NCI-H748 (cell line): ENCODE measurements at regions not wholly inside any gene's neighbourhood (a gene's known extent, or its start where the extent isn't known, plus 50 kb on each side); places are given as distances from the start of the nearest gene placed in this dataset.

Experiments used
- DNase-seq: peaks from one replicate; lab custom pipeline; 2025; ENCODE audit not compliant: unreplicated experiment; lab: John Stamatoyannopoulos, UW

DNA sequence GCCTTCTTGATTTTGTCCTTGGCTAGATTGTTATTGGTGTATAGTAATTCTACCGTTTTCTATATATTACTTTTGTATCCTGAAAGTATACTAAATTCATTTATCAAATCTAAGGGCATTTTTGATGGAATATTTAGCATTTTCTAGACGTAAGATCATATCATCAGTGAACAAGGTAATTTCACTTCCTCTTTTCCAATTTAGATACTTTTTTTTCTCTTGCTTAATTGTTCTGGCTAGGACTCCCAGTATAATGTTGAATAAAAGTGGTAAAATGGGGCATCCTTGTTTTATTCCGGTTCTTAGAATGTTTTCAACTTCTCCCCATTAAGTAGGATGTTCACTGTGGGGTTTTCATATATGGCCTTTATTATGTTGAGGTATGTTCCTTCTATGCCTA lies 260.7 kb downstream of the POLR1F start:
- DNase-seq: no peak

DNA sequence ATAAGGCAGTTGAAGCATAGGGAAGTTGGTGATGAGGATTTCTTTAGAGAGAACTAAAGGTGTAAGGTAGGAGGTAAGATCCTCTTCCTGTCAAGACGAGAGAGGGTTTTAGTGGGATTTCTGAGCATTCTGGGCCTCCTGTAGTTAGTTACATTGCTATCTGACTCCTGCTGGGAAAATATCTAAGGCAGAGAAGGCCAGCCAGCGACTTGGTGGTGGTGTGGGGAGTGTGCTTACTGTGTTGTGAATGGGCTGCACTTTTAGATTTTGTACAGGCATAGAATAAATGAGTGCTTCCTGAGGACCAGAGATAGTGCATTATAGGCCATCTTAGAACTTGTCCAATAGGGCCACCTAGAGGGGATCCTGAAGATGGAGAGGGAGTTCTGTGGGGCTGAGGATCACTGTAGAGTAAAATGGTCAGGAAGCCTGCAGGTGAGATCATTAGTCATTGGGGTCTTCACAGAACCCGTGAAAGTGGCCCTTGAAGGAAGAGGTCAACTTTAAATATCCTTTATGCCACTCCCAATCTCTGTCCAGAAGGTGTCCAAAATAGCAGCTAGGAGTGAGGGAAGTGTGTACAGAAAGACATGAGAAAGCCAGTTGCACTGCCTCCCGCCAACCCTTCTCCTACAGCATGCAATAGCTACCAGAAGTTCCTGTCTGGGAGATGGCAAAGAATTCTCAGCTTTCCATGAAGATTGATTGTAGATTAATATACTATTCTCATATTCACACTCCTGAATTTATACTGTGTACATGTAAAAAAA lies 266.6 kb downstream of the POLR1F start:
- peak; percentile 48 for DNase-seq

DNA sequence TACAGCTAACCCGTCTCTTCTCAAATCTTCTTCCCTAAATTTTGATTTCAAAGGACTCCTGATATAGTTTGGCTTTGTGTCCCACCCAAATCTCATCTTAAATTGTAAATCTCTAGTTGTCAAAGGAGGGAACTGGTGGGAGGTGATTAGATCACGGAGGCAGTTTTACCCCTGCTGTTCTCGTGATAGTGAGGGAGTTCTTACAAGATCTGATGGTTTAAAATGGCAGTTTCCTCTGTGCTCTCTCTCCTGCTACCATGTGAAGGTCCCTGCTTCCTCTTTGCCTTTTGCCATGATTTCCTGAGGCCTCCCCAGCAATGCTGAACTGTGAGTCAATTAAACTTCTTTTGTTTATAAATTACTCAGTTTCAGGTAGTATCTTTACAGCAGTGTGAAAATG lies 269.3 kb downstream of the POLR1F start:
- no peak for DNase-seq

DNA sequence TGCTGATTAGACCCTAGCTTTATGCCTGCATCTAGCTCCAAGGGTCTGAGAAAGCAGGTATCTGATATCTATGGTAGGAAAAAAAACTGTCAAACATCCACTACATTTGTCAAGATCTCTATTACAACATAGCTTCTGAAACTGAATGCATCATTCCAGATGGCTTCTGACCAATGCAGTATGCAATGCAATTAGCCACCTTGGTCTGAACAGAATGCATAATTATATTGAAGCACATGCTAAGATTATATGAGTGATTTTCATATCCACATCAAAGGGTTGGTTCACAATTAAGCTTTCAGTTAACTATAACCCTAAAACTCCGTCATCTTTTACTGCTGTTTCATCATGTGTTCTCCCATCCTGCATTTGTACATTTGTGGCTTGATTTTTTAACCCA lies 271.4 kb downstream of the POLR1F start:
- no peak for DNase-seq

DNA sequence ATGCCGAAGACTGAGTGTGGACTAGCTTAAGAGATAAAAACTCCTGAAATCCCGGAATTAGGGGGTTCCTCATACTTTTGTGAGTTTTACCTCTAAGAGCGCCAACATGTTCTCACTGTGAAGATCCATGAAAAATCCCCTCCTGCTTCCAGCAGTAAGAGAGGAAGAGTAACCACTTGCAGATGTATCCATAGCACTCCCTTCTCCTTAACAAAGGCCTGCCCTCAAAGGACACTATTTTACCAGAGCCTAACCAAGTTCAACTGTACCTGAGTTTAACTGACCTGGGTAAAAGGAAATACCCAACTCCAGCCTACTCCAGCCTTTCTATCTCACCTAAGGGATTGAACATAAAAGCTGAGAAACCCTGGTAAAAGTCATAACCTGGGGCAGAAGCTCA lies 280.9 kb downstream of the POLR1F start:
- DNase-seq: no peak

DNA sequence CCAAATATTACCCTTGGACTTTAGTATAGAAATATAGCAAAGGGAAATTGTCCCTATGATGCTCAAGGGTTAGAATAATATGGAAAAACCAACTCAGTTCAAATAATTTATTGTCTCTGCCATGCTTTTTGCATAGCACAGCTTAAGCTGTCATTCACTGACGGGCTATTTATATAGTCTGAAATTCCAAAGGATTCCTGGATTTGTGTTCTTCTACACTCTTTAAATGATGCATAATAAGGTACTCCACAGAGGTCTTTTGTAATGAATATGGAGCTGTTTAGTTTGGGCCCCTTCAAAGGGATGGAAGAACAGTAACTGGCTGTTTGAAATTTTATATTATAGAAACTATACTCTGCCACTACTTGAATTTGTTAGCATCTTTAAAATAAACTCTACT lies 276.6 kb upstream of the FERD3L start:
- DNase-seq: no peak

DNA sequence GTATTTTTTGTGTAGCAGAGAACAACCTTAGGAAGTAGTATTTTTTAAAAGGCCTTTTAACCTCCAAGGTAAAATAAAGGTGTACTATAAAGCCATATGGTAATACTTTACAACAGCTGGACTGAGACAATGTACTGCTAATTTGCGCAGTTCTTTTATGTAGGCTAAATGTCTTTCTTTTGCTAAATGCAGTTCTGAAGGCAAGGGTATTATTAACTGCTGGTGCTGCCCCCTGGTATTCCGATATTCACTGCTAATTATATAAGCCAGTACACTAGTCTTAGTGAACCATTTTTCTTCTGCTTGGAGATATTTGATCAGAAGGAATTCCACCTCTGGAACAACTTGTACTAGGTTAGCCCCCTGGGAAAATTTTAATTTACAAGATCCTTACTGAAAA lies 272.0 kb upstream of the FERD3L start:
- DNase-seq: no peak

DNA sequence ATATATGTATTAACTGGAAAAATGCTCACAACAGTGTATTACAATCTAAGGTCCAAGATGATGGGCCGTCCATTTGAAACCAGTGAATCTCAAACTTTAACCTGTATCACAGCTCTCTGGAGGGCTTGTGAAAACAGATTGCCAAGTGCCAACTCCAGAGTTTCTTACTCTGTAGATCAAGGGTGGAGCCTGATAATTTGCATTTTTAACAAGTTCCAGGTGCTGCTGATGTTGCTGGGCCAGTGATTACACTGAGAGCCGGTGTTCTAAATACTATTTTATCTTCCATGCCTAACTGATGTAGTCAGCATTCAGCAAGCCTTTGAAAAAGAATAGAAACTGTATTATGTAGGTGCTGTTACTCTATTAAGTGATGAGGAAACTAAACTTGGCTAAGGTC lies 269.9 kb upstream of the FERD3L start:
- no peak for DNase-seq

DNA sequence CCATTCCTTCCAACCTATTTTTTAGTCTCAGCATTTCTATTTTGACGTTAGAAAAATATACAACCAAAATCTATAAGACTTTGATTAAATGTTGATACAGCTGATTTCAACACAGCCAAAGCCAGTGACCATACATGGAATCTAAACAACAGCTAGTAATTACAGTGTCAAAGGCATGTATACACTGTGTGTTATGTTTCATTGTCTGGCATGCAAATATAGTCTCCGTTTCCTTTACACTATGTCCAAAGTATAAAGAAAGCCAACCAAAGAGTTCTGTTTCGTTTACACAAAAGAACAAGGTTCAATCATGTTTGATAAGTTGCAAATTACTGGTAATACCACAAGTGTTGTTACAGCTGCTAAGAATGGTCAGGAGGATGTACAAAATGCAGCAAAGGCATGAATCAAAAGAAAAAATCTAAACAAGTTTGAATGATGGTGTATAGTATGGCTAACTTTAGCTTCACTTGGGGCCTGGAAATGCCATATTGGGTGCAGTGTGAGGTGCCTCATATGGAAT lies 268.3 kb upstream of the FERD3L start:
- peak; percentile 54 for DNase-seq

DNA sequence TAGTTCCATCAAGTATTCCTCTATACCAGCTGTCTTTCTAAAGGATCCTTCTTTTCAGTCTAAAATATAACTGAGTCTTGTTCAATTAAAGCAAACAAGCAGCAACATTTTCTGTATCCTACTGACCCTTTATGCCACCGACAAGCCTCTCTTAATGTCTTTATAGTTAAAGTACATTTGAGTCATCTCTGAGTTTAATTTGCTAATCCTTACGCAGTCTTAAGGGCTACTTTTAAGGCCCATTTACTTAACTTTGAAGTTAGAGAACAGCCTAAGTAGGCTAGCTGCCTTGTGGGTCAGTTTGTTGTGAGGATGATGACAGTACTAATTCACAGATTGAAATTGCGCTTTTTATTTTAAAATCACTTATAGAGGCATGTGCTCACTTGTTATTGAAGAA lies 265.5 kb upstream of the FERD3L start:
- no peak for DNase-seq

DNA sequence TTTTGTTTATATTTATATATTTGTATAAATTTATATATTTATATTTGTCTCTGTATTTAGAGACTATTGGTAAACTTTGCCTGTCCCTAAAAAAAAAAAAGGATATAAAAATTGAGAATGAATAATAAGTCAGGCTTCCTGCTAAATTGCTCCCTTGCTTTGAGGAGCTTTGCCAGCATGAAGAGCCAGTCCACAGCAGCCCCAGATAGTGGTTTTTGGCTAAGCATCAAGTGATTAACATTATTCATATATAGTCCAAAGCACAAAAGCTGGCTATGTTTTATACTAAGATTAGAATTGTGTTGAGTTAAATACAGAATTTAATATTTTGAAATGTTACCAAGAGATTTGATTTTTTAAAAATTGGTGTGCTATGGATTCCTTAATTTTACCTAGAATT lies 264.9 kb upstream of the FERD3L start:
- DNase-seq: no peak

DNA sequence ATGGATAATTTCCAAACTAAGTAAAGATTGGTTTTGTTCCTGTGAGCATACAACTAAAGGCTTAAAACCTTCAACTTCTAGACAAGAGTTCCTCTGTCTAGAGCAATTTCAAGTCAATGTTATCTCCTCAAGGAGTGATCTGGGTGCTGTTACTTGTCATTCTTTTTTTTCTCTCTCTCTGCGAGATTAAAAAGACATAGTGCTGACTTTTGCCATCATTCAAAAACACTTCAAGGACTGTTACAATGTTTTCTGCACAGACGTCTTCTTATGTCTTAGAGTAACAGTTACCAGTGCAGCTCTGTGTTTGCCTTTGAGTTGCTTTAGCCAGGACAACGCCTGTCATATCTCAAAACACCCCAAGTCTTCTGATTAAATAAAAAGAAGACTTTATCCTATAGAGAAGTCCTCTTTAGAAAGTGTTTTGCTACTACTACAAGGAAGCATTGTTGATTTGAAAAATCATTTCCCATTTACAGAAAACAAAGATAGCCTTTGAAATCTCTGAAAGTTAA lies 263.5 kb upstream of the FERD3L start:
- DNase-seq: no peak

DNA sequence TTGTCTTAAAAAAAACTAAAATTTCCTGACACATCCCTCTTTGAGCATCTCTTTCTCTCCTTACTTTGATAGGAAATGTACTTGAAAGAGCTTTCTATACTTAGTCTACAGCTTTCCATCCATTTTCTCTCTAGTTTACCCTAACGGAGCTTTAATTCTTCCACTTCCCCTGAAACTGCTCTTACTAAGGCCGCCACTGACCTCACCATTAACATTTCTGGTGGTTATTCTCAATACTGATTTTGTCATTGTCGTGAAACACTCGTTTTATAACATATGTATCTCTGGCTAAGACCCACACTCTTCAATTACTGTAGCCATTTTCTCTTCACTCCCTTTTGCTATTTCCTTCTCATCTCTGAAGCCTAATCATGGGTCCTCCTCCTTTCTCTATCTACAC lies 262.0 kb upstream of the FERD3L start:
- DNase-seq: no peak

DNA sequence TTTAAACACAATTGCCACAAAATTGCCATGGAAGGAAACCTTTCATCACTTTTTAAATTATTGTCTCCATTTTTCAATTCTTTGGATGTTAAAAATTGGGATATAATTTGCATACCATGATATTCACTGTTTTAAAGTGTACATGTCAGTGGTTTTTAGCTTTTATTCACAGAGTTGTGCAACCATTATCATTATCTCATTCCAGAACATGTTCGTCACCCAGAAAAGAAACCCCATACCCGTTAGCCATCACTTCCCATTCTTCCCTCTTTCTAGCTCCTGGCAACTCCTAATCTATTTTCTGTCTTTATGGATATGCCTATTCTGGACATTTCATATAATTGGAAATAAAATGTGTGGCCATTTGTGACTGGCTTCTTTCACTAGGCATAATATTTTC lies 260.3 kb upstream of the FERD3L start:
- no peak for DNase-seq

DNA sequence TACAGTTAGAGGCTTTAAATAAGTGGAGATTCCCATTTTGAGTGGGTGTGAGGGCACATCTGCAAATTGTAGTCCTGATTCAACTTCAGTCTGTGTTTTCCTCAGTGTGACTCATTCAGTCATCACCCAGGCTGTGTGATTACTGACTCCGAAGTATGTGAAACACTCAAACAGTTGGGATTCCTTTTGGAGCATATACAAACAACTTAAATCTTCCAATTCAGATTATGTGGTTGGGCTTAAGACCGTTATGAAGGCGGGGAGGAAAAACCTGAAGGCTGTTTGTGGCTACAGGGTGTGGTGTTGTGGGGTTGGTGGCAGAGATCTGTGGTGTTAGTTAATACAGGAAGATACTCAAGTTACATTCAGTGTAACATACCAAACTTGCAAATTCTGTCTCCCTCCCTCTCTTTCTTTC lies 259.7 kb upstream of the FERD3L start:
- DNase-seq: no peak

DNA sequence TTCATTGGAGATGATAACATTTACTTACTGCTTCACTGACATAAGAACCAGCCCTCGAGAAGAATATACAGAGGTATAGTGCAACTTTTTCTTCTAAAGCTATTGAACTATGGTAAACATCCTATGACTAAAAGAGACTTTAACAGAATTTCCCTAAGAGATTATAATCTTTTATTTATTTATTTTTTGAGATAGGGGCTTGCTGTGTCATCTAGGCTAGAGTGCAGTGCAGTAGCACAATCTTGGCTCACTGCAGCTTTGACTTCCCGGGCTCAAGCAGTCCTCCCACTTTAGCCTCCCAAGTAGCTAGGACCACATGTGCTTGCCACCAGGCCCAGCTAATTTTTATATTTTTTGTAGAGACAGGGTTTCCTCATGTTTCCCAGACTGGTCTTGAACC lies 258.5 kb upstream of the FERD3L start:
- DNase-seq: no peak

DNA sequence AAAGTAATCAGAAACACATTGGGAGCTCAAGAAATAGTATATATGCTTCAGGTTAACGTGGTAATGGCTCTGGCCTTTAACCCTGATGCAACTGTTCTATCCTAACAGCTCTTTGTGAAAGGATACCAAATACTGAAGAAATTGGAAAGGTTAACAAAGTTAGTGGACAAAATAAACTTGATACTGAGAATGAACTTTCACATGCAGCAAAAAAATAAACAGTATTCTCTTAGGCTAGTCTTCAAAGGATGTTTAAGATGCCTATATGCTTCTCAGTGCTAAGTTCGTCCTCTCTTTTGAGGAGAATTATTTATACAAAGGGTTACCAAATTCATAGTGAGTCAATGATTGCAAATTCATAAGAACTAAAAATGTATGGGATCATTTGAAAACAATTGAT lies 256.2 kb upstream of the FERD3L start:
- DNase-seq: no peak

DNA sequence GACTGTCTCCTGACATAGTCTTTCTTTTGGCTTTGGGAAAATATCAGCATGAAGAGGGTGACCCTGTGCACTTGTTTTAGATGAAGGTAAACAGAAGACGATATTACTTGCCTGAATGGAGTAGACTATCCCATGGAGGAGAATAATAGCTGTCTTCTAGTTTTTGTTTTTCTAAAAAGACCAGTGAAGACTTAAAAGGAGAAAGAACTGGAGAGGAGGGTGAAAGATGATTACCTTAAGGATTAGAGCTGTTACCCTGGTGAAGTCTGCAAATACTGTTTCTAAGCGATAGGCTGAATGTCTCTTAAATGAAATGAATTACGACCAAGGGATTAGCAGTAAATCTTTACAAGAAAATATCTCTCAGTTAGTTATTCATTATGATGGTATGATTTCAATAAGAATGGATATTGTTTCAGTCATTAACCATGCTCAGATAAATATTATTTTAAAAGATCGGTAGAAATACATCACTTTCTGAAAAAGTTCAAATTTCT lies 255.6 kb upstream of the FERD3L start:
- no peak for DNase-seq

DNA sequence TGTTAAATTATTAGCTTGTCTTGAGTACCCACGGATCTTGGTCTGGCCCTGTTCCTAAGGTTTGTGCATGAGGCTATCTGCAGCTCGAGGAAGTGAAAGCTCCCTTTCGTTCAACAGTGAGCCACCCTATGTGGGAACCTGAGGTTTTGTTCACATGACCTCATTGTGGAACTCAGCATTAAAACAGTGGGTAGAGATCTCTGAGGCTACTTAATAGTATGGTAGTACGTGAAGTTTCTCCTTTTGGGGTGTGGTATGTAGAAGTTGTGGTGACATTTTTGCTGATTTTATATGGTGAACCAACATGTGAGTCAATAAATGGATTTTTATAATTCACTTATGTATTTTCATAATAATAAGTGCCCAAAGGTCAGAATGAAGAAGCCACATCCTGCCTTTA lies 252.7 kb upstream of the FERD3L start:
- DNase-seq: no peak

DNA sequence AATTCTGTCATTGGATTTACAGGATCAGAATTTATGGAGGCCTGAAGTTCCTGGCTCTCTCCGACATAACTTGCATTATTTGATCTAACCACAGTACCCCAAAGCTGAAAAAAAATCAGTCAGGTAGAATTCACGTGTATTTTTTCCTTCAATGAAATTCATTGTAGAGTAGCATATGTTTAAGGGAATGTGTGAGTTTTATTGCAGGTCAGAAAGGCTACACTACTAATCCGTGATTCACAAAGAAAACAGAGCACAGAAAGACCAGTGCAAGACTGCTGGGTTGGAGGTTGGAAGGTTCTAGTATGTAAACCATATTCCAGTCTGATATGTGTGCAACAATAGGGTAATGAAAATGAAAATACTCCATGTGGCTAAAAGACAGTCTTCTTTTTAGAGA lies 247.0 kb upstream of the FERD3L start:
- DNase-seq: no peak

DNA sequence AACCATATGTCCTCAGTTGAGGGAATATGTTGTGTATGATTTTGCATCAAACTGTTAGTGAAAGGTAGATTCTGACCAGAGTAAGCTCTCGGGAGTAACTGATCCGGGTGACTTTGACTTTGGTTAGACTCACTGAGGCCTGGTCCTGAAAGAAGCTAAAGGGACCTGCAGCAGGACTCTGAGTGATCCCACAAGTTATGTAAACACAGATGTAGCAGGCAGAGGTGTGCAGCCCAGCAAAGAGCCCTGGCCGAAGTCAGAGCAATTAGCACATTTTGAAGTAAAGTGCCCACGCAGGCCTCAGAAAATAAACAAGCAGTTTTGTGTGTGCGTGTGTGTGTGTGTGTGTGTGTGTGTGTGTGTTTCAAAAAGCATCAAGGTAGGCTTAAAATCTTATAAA lies 245.6 kb upstream of the FERD3L start:
- DNase-seq: peak; percentile 41

DNA sequence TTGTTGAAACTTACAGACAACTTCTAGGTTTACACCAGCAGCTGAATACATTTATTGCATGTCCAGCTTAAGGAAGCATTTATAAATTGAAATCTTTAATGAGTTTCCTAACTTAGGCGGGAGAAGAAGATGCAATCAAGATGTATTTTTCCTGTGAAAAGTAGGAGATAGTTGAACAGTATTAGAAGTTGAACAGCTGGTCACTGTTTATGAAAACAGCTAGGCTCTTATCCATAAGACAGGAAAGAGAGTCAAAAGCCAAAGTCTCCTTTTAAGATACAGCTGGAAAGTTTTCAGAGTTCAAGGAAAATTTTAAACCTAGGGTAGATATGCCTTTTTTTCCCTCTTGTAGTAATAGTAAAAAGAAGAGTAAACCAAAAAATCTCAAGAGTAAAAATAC lies 236.1 kb upstream of the FERD3L start:
- DNase-seq: no peak

DNA sequence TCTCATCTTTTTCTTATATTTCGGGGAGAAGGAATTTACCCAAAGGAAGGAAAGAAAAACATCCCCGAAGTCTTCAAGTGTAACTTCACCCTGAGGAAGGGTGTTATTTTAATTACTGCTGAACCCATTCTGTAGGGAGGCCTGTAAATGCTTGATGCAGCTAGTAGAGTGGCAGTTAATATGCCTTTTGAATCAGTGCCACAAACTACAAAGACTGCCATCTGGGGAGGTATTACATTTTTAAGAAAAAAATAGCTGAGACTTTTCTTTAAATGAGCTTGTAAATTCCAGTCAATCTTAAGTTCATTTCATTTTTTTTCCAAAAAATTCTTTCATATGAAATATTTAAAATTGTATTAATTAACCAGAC lies 233.1 kb upstream of the FERD3L start:
- DNase-seq: peak; percentile 22
